Activated gamma-delta T cell treated with Interleukin-2 at 50 U/mL for 16 hours (primary cell): ENCODE measurements at regions not wholly inside any gene's neighbourhood (a gene's known extent, or its start where the extent isn't known, plus 50 kb on each side); places are given as distances from the start of the nearest gene placed in this dataset.

Experiments
- DNase-seq: peaks from one replicate; pipeline ENCODE4 v3.0.0-alpha.2; 2020

DNA sequence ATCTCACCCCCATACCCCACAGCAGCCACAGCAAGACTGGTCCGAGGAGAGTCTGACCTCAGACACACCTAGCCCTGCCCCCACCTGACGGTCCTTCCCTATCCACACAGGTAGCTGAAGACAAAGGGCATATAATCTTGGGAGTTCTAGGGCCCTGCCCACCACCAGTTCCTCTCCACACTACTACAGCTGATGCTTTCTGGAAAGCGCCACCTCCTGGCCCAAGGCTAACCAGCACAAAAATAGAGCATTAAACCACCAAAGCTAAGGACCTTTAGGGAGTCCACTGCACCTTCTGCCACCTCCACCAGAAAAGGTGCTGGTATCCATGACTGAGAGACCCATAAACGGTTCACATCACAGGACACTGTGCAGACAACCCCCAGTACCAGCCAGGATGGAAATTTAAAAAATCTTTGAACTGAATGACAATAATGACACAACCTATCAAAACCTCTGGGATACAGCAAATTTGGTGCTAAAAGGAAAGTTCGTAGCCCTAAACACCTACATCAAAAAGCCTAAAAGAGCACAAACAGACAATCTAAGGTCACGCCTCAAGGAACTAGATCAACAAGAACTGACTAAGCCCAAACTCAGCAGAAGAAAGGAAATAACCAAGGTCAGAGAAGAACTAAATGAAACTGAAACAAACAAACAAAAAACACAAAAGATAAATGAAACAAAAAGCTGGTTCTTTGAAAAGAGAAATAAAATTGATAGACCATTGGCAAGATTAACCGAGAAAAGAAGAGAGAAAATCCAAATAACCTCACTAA is 122.1 kb upstream of the TPRG1 start:
- no peak for DNase-seq

- DNase-seq = no peak
Measured at GRCh38 chr3:189053322-189053721, 118.4 kb upstream of the TPRG1 start.

DNA sequence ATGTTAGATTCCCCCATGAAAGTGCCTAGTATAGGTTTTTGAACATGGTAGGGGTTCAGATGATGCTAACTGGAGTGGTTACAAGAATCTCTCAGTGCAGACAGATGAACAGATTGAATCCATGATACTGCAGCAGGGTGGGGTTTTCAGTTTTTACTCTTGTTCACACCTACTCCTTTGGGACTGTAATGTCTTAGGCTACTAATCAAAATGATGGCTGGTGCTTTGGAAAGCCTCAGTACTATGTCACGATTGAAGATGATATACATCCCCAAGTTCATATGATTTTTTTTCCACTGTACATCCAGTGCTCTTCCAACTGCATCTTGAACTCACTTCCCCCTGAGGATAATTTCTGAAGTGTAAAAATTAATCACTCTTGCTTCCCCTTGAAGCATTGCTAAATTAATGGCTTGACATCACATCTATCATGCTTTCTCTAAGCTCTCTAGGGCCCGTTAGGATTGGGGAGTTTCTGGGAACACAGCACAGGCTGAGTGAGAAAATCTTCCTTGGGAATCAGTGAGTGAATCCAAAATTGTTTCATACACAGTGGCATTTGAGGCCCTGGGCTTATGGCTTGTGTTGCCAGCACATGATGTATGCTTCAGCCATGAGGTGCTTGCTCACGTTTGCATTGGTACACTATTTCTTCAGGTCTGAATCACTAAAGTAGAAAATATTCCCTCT is 115.0 kb upstream of the TPRG1 start:
- no peak for DNase-seq

GRCh38 chr3:189057369-189057768 is 114.4 kb upstream of the TPRG1 start:
- no peak for DNase-seq

- DNase-seq = no peak
Measured at GRCh38 chr3:189058071-189058470, 113.7 kb upstream of the TPRG1 start.

GRCh38 chr3:189070965-189071364 is 100.8 kb upstream of the TPRG1 start:
- no peak for DNase-seq

GRCh38 chr3:189071446-189071845 is 100.3 kb upstream of the TPRG1 start:
- DNase-seq = no peak

- DNase-seq = no peak
Measured at GRCh38 chr3:189076449-189076848, 95.3 kb upstream of the TPRG1 start.

GRCh38 chr3:189080745-189081144 is 91.0 kb upstream of the TPRG1 start:
- DNase-seq = no peak

DNA sequence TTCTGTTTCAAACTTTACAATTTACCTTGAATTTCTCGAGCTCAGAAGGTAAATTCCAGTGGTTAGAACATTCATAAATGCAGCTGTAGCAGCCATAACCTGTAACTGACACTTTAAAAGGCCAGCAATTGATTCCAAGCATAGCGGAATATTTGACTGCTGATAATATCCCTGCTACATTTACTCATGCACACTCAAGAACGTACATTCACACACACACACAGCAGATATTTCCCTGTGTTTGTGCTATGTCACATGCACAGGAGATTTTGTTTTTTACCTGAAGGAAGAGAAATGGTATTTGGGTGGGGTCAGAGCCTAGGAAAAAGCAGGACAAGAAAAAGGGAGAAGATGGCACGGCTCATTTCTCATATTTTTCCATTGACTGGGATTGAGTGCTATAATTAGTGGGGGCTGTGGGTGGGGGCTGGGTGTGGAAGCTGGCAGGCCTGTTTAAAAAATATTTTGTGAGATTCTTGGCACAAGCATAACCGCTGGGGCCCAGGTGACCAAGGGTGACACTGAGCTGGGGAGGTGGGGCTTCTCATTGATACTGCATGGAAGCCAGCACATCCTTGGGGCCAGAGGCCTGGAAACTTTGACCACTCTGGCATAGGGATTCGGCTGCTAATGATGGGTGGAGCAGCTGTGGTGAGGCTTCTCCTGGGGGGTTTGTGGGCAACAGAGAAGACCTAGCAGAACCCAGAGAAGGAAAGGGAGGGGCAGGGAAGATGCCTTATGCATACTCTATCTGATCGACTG is 88.9 kb upstream of the TPRG1 start:
- DNase-seq = no peak

DNA sequence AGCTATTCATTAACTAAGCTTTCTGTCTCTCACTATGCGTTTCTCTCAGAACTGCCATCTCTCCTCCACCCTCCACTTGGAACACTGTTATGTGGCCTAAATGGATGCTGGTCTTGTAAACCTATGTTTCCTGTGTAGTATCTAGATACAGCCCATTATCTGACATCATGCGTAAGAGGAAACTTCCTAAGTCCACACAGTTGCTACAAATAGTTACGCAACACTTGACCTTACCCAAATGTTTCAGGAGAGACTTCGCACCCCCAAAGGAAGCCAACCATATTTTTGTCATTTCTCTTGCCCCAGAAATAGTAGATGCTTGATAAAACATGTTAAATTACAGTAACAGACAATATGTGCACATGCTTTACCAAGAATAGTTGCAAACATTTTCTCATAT is 87.2 kb upstream of the TPRG1 start:
- no peak for DNase-seq

DNA sequence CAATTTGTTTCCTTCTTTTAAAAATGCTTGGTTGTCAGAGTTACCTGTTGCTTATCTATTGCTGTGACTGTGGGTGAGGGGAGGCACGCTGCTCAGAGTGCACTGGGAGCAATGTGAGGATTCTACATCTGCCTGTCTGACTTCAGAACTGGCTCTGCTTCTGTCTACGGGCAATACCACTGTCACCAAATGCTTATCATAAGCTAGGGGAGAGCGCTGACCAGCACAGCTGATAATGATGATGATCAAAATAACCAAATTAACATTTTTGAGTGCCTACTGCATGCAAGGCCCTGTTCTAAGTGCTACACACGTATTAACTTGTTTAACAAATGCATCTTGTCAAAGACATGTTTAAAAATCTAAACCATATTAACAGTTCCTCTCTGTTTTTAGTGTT is 79.2 kb upstream of the TPRG1 start:
- no peak for DNase-seq

DNA sequence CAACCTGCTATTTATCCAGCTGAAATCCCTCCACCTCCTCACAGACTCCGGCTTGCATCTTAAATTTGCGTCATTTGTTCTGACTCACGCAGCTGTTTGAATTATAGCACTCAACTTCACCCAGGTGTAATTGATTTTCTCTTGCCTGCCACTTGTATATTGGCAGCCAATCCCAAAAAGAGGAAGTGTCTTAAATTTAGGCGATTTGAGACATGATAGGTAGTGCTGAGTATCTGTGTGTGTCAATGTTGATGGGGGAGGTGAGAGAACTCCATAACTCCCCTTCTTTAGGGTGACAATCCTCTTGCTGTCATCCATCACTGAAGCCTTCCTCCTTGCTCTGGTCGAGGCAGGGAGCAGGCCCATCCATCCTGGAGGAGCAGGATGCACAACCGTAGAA is 77.2 kb upstream of the TPRG1 start:
- no peak for DNase-seq

DNA sequence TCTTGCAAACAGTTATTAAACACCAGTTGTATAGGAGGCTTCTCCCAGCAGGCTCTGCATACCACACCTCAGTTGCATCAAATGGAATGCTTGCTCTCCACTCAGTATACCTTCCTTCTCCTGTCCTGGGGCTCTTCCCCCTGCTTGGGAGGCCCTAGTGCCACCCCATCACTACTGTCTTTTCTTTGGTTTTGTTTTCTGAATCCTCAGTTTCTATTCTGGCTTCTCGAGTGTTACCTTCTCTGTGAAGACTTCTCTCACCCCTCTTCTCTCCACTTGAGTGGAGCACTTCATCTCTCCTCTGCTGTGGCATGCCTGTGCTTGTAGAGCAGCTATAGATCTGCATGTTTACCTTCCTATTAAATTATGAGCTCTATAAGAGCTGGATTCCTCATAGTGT is 75.7 kb upstream of the TPRG1 start:
- DNase-seq = no peak

GRCh38 chr3:189099031-189099471 is 72.7 kb upstream of the TPRG1 start:
- DNase-seq = no peak

- DNase-seq = no peak
Measured at GRCh38 chr3:189099505-189100290, 72.1 kb upstream of the TPRG1 start.

GRCh38 chr3:189100866-189101265 is 70.9 kb upstream of the TPRG1 start:
- no peak for DNase-seq

- no peak for DNase-seq
Measured at GRCh38 chr3:189101594-189101993, 70.2 kb upstream of the TPRG1 start.

- DNase-seq = no peak
Measured at GRCh38 chr3:189103208-189103607, 68.6 kb upstream of the TPRG1 start.

GRCh38 chr3:189108067-189108466 is 63.7 kb upstream of the TPRG1 start:
- no peak for DNase-seq

DNA sequence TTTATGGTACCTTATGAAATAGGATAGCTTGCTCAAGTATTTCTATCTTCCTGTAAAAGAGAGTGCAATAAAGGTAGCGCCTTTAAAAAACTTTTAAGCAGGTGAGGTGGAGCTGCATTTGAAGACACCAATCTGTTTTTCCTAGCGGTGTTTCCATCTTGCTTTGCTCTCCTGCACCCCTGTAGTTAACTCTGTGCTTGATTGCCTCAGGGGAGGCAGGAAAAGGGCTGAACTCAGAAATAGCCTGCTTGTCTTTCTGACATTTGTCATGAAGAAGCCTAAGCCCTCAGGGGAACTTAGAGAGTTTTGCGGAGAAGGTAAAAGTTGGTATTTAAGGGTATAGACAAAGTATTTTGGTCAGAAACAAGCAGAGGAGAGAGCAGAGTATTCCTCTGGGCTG is 63.0 kb upstream of the TPRG1 start:
- no peak for DNase-seq

DNA sequence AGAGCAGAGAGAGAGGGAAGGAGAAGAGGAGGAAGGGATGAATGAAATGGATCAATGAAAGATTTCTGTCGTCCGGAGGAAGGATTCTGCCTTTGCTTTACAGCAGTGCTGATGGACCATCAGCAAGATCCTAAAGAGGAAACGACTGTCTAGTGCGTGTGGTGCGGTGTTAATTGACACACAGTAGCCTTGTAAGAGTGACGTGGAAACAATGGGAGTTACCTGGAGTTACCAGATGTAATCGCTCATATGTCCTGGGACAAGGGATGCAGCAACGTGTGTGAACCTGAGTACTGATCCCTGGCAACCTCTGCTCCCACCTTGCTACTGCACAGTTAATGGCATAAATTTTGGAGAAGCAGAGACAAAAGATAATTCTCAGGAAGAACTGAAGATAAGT is 62.6 kb upstream of the TPRG1 start:
- DNase-seq = no peak

DNA sequence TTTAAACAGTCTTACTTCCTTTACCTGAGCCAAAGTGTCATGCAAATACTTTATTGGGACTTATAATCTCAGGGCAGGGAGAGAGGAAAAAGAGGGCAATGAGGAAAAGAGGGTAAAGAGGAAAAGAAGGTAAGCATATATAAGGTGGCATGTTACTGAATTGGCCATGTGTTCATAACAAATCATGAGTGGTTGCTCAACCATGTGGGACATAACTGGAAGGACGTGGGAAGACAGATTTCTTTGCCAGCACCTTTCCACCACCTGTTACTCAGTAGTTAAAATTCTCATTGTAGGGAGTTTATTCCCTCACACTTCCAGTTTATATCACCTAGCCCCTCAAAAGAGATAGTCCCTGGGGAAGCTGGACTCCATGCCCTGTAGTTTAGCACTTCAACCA is 54.7 kb upstream of the TPRG1 start:
- no peak for DNase-seq
